Pancreas (tissue), 10 donors: ENCODE measurements at regions not wholly inside any gene's neighbourhood (a gene's known extent, or its start where the extent isn't known, plus 50 kb on each side); places are given as distances from the start of the nearest gene placed in this dataset.

Experiments
- ATAC-seq, 4 donors: fragments of 200-7000 bp; cut with Tn5 transposase; one replicate each; pipeline versions ENCODE4 v1.8.0 to v1.9.1; 2020; ENCODE audit warnings: mild to moderate bottlenecking in 4 of 4, moderate library complexity in 4 of 4
- DNase-seq, 6 donors: peaks; one replicate each; pipeline ENCODE4 v3.0.0-alpha.2; 2020
- FAIRE-seq: peaks from 2 replicates; lab custom pipeline; 2012; peaks lifted over from hg19 to GRCh38; lab: Jason Lieb, UNC
- H3K27ac ChIP-seq, 4 donors: fragments of 200-600 bp; sonication (generic); 1 replicate in 3 of 4; 2 replicates in 1 of 4; pipeline versions ENCODE4 v1.5.0 to v1.8.0; 2020
- H3K27me3 ChIP-seq, 4 donors: fragments of 200-600 bp; one replicate each; pipeline ENCODE4 v1.8.0; 2021
- H3K36me3 ChIP-seq, 3 donors: fragments of 200-600 bp; sonication (generic) in 1 of 3; one replicate each; pipeline versions ENCODE4 v1.5.0 to v1.8.0; 2020 to 2021
- H3K4me1 ChIP-seq, 3 donors: fragments of 200-600 bp; one replicate each; pipeline ENCODE4 v1.8.0; 2021
- H3K4me3 ChIP-seq, 4 donors: fragments of 200-600 bp; sonication (generic) in 2 of 4; one replicate each; pipeline versions ENCODE4 v1.5.0 to v1.8.0; 2020 to 2021
- H3K9me3 ChIP-seq, 4 donors: fragments of 200-600 bp; one replicate each; pipeline ENCODE4 v1.8.0; 2021
- WGBS, 2 donors: extraction: QIAGEN DNeasy Blood & Tissue Kit; methylation state at CpG; one replicate each; pipeline ENCODE4 v1.1.7; 2013; 5-methylcytosine and 5-hydroxymethylcytosine counted together
- intact Hi-C, 3 donors: fragments of 100-400 bp; cut with DNase I; formaldehyde crosslinking; loops; one replicate each; pipeline versions ENCODE4 v1.11.1 to v1.14.2; 2022
- TF ChIP-seq, protein P1 (sequence below), 4 donors: fragments of 200-600 bp; sonication (generic) in 3 of 4; IDR thresholded peaks; one replicate each; pipeline versions ENCODE4 v1.5.0 to v1.8.0; 2021; ENCODE audit warnings: antibody characterized with exemption in 4 of 4
- donor health status: healthy with polysubstance abuse.
- donor health status: DM: no; HTN: no; CAD: no; lungs with moderate emphysema.
- donor health status: DM: no; HTN: no; CAD: no.
- donor health status: control.
- donor health status: control.
- donor health status: Bipolar disorder and iron deficiency.
- donor health status: DM: yes; HTN: yes; CAD: no.
- donor health status: DM: no; HTN: no; CAD: no.
- donor health status: DM: no; HTN: no; CAD: no.
- donor health status: DM: yes; HTN: yes; CAD: no.

DNA sequence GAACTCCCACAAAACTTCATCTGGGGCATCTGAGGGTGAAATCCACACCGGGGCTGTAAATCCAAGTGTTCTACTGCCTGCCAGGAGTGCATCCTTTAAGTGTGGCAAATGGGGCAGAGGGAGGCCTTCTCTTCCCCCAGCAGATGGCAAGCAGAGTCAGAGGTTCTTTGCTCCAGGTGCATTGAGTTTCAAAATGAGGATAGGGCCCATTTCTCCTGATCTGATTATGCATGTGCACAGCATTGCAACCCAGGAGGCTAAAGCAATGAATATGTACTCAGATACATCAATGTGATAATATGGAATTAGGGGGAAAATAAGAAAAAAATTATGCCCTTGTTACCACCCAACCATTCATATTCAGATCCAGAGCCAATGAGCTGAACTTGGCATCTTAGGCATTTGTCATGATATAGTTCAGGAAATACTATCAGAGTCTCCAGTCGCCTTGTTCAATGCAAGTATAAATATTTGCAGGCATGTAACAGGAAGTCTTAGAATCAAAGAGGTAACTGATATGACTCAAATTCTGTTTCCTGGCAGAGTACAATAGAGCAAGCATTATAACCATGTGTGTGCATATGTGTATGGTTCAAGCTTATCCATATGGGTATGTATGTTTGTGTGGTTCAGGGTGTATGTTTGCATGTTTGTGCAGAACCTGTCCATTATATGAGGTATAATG, 473.8 kb upstream of the PKN2 start:
- Histone ChIP-seq H3K9me3 (no peaks in the 10 kb centered on the region), H3K4me1 (no peaks in the 10 kb centered on the region), H3K36me3 (no peaks in the 10 kb centered on the region), H3K27ac (no peak overlapping the region), H3K27me3 (no peaks in the 10 kb centered on the region), H3K4me3 (no peak overlapping the region)
- FAIRE-seq (no peak), DNase-seq (no peak), ATAC-seq (no peak)
- TF ChIP-seq, protein P1, sequence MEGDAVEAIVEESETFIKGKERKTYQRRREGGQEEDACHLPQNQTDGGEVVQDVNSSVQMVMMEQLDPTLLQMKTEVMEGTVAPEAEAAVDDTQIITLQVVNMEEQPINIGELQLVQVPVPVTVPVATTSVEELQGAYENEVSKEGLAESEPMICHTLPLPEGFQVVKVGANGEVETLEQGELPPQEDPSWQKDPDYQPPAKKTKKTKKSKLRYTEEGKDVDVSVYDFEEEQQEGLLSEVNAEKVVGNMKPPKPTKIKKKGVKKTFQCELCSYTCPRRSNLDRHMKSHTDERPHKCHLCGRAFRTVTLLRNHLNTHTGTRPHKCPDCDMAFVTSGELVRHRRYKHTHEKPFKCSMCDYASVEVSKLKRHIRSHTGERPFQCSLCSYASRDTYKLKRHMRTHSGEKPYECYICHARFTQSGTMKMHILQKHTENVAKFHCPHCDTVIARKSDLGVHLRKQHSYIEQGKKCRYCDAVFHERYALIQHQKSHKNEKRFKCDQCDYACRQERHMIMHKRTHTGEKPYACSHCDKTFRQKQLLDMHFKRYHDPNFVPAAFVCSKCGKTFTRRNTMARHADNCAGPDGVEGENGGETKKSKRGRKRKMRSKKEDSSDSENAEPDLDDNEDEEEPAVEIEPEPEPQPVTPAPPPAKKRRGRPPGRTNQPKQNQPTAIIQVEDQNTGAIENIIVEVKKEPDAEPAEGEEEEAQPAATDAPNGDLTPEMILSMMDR (IDR thresholded peaks at IDR 0.05) = no peak
- WGBS, 2 donors = 58 to 64% methylated on average over 2 of the region's 2 CpGs
- intact Hi-C loops = no loop called here

DNA sequence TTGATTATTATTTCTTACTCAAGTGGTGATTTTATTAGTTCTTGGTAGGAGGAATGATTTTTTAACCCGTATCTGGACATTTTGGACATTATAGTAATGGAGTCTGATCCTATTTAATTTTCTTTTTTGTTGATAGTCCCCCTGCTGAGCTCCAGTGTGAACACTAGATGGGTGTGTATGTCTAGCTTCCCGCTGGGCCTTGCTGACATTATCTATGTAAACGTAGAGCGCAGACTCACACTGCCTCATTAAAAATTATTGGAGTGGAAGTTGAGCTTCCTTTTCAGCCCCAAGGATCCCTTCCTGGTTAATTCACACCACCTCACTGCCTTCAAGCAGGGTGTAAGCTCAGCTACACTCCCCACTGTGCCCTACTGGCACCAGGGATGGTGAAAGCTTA, 467.6 kb upstream of the PKN2 start:
- intact Hi-C loops = no loop called here
- H3K36me3 ChIP-seq = no peaks in the 10 kb centered on the region
- no peak overlapping the region for H3K27ac ChIP-seq

DNA sequence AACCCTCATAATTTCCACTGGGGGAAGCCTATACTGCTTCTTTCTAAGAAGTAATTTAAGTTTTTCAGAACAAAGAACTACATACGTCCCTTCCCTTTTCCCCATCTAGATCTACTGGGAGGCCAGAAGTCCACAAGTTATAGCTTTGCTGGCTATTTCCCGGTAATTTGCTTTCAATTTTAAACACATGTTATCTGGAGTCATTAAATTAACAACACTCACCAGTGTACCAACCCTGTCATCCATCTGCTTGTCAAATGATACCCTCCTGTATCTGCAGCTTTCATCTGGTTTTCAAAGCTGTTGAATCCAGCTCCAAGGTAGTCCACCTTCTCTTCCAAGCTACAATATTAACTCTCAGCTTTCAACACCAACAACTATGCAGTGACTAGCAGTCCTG, 466.7 kb upstream of the PKN2 start:
- no peak for ATAC-seq
- Histone ChIP-seq H3K4me1 (no peaks in the 10 kb centered on the region), H3K9me3 (no peaks in the 10 kb centered on the region), H3K36me3 (no peaks in the 10 kb centered on the region), H3K4me3 (no peak overlapping the region), H3K27me3 (no peaks in the 10 kb centered on the region), H3K27ac (no peak overlapping the region)
- 77 to 80% methylated on average over 2 of the region's 2 CpGs for WGBS, 2 donors
- TF ChIP-seq, protein P1 (IDR thresholded peaks at IDR 0.05) = no peak
- intact Hi-C loops = no loop called here
- FAIRE-seq = no peak
- no peak for DNase-seq

More for the DNA sequence above, 467.6 kb upstream of the PKN2 start:
- FAIRE-seq = no peak
- Histone ChIP-seq H3K4me3 (no peak overlapping the region), H3K9me3 (no peaks in the 10 kb centered on the region), H3K27me3 (no peaks in the 10 kb centered on the region), H3K4me1 (no peaks in the 10 kb centered on the region)
- TF ChIP-seq, protein P1 (IDR thresholded peaks at IDR 0.05) = no peak
- DNase-seq = no peak
- ATAC-seq = no peak
- 78 to 80% methylated on average over 4 of the region's 4 CpGs for WGBS, 2 donors

DNA sequence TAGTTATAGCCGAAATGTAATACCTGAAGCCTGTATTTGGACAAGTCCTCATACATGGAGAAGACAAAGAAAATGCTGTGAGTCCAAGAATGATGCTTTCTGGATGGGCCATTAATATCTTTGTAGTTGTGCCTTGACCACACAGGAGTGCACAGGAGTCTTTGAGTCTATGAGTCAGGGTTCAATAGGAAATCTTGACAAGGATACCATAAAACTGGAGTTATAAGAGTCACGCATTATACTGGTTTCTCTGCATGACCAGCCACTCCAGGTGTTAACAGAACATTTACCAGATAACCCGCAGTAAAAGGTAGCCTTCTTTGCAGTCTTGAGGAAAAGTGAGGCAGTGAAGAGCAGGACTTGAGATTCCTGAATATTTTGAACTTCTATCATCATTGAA, 464.6 kb upstream of the PKN2 start:
- no peaks in the 10 kb centered on the region for H3K4me1 ChIP-seq
- 92 to 94% methylated on average over 3 of the region's 3 CpGs for WGBS, 2 donors
- ATAC-seq (no peak), FAIRE-seq (no peak), DNase-seq (no peak)
- H3K27me3 ChIP-seq = no peaks in the 10 kb centered on the region
- no peak overlapping the region for H3K27ac ChIP-seq
- TF ChIP-seq, protein P1 (IDR thresholded peaks at IDR 0.05) = no peak
- no peaks in the 10 kb centered on the region for H3K36me3 ChIP-seq
- intact Hi-C loops = no loop called here
- H3K4me3 ChIP-seq = no peak overlapping the region
- no peaks in the 10 kb centered on the region for H3K9me3 ChIP-seq

DNA sequence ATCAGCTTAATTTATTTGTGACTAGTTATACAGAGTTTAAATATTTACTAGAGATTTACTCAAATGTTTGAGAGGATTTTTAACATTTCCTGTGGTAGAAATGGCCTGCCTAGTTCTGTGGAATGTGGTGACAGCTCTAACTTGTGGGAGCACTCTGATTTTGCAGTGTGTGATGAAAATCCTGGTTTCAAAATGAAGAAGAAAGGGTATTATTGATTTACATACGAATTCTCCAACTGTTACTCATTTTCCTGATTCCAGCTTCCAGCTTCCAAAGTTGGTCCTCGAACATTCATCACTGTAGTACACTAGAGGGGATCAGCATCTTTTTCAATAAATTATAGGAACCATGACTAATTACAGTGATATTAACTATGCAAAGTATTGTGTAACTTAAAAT, 462.7 kb upstream of the PKN2 start:
- DNase-seq (no peak), FAIRE-seq (no peak), ATAC-seq (no peak)
- TF ChIP-seq, protein P1 (IDR thresholded peaks at IDR 0.05) = no peak
- intact Hi-C loops = no loop called here
- WGBS, 2 donors = 54 to 67% methylated on average over 2 of the region's 2 CpGs
- H3K4me3 ChIP-seq = no peak overlapping the region
- no peaks in the 10 kb centered on the region for H3K36me3 ChIP-seq
- H3K9me3 ChIP-seq = no peaks in the 10 kb centered on the region
- no peaks in the 10 kb centered on the region for H3K4me1 ChIP-seq
- H3K27me3 ChIP-seq = no peaks in the 10 kb centered on the region
- H3K27ac ChIP-seq = no peak overlapping the region
